HEK293 (cell line): ENCODE measurements at regions not wholly inside any gene's neighbourhood (a gene's known extent, or its start where the extent isn't known, plus 50 kb on each side); places are given as distances from the start of the nearest gene placed in this dataset.

Source experiments
- CTCF ChIA-PET: fragments of 350-600 bp; formaldehyde crosslinking; extraction: SDS; loops from one replicate; lab custom pipeline; 2021; ENCODE audit warnings: antibody characterized with exemption; lab: Yijun Ruan, JAX
- POLR2A ChIA-PET: fragments of 300-600 bp; formaldehyde crosslinking; extraction: SDS; loops from one replicate; lab custom pipeline; 2020; ENCODE audit warnings: antibody characterized with exemption, inconsistent platforms; lab: Yijun Ruan, JAX
- H3K27ac ChIP-seq: fragments of 200-500 bp; sonication (Bioruptor generic); 2 replicates; pipeline ENCODE4 v1.5.1; 2014; ENCODE audit warnings: low read depth, low read length, control low read depth, inconsistent platforms; ENCODE audit errors: extremely low read depth
- H3K36me3 ChIP-seq, 2 experiments: fragments of 200-500 bp in 1 of 2; sonication (Bioruptor generic) in 1 of 2; 1 replicate in 1 of 2; 2 replicates in 1 of 2; pipeline ENCODE4 v1.5.1; 2014 to 2017; ENCODE audit warnings: inconsistent platforms in 2 of 2, low read length in 2 of 2; ENCODE audit not compliant: control insufficient read depth in 2 of 2, insufficient read depth in 1 of 2
- H3K4me1 ChIP-seq: fragments of 200-500 bp; sonication (Bioruptor generic); 2 replicates; pipeline ENCODE4 v1.5.1; 2014; ENCODE audit warnings: mild to moderate bottlenecking, low read length, inconsistent platforms; ENCODE audit not compliant: control insufficient read depth, insufficient read depth
- H3K4me3 ChIP-seq: 2 replicates; pipeline ENCODE4 v1.5.1; 2011; ENCODE audit warnings: low read depth, mild to moderate bottlenecking, control low read depth, low read length, moderate library complexity
- H3K9me3 ChIP-seq: fragments of 200-500 bp; sonication (Bioruptor generic); 2 replicates; pipeline ENCODE4 v1.5.1; 2014; ENCODE audit warnings: low read depth, low read length, inconsistent platforms; ENCODE audit not compliant: control insufficient read depth, insufficient read depth
- HIC1 ChIP-seq: fragments of 450-650 bp; formaldehyde crosslinking; IDR thresholded peaks from 2 replicates; pipeline ENCODE4 v1.5.1; 2016; ENCODE audit warnings: missing biosample characterization, missing genetic modification characterization
- IKZF3 ChIP-seq: fragments of 450-650 bp; IDR thresholded peaks from 2 replicates; pipeline ENCODE4 v1.5.0; 2018; ENCODE audit warnings: missing biosample characterization, mild to moderate bottlenecking, missing genetic modification characterization, moderate library complexity
- OSR2 ChIP-seq: fragments of 450-650 bp; formaldehyde crosslinking; IDR thresholded peaks from 2 replicates; pipeline ENCODE4 v1.5.1; 2016; ENCODE audit warnings: missing biosample characterization, missing genetic modification characterization
- RBAK ChIP-seq: fragments of 450-650 bp; formaldehyde crosslinking; IDR thresholded peaks from 2 replicates; pipeline ENCODE4 v1.5.1; 2016; ENCODE audit warnings: missing biosample characterization, missing genetic modification characterization
- YY2 ChIP-seq: fragments of 450-650 bp; formaldehyde crosslinking; IDR thresholded peaks from 2 replicates; pipeline ENCODE4 v1.5.1; 2016; ENCODE audit warnings: missing biosample characterization, missing genetic modification characterization
- ZBTB21 ChIP-seq: fragments of 450-650 bp; formaldehyde crosslinking; IDR thresholded peaks from 2 replicates; pipeline ENCODE4 v1.5.1; 2017; ENCODE audit warnings: missing biosample characterization, missing genetic modification characterization
- ZFHX2 ChIP-seq: fragments of 450-650 bp; formaldehyde crosslinking; conservative IDR thresholded peaks from 2 replicates; pipeline ENCODE4 v1.5.1; 2016; ENCODE audit warnings: missing biosample characterization, missing genetic modification characterization
- ZIC2 ChIP-seq: fragments of 450-650 bp; formaldehyde crosslinking; IDR thresholded peaks from 2 replicates; pipeline ENCODE4 v1.5.1; 2016; ENCODE audit warnings: missing biosample characterization, missing genetic modification characterization
- ZNF121 ChIP-seq: fragments of 450-650 bp; formaldehyde crosslinking; IDR thresholded peaks from 2 replicates; pipeline ENCODE4 v1.5.1; 2016; ENCODE audit warnings: missing biosample characterization, missing genetic modification characterization
- ZNF133 ChIP-seq: fragments of 450-650 bp; formaldehyde crosslinking; IDR thresholded peaks from 2 replicates; pipeline ENCODE4 v1.5.1; 2016; ENCODE audit warnings: missing biosample characterization, missing genetic modification characterization
- ZNF19 ChIP-seq: fragments of 450-650 bp; formaldehyde crosslinking; IDR thresholded peaks from 2 replicates; pipeline ENCODE4; 2016; ENCODE audit warnings: missing biosample characterization, missing genetic modification characterization, low read depth
- ZNF202 ChIP-seq: fragments of 450-650 bp; formaldehyde crosslinking; IDR thresholded peaks from 2 replicates; pipeline ENCODE4 v1.5.1; 2016; ENCODE audit warnings: missing biosample characterization, missing genetic modification characterization, borderline replicate concordance
- ZNF214 ChIP-seq: fragments of 450-650 bp; formaldehyde crosslinking; IDR thresholded peaks from 2 replicates; pipeline ENCODE4 v1.5.1; 2017; ENCODE audit warnings: missing biosample characterization, mild to moderate bottlenecking, missing genetic modification characterization, borderline replicate concordance
- ZNF223 ChIP-seq: fragments of 450-650 bp; formaldehyde crosslinking; IDR thresholded peaks from 2 replicates; pipeline ENCODE4 v1.5.1; 2016; ENCODE audit warnings: missing biosample characterization, missing genetic modification characterization
- ZNF302 ChIP-seq: fragments of 450-650 bp; formaldehyde crosslinking; IDR thresholded peaks from 2 replicates; pipeline ENCODE4 v1.5.1; 2016; ENCODE audit warnings: missing biosample characterization, missing genetic modification characterization, low read depth
- ZNF324 ChIP-seq: fragments of 450-650 bp; formaldehyde crosslinking; IDR thresholded peaks from 2 replicates; pipeline ENCODE4 v1.5.1; 2016; ENCODE audit warnings: missing biosample characterization, missing genetic modification characterization
- ZNF600 ChIP-seq: fragments of 450-650 bp; formaldehyde crosslinking; IDR thresholded peaks from 2 replicates; pipeline ENCODE4 v1.5.1; 2016; ENCODE audit warnings: missing biosample characterization, missing genetic modification characterization
- ZNF610 ChIP-seq: fragments of 450-650 bp; formaldehyde crosslinking; IDR thresholded peaks from 2 replicates; pipeline ENCODE4 v1.5.1; 2016; ENCODE audit warnings: missing biosample characterization, missing genetic modification characterization, borderline replicate concordance
- ZNF785 ChIP-seq: fragments of 450-650 bp; formaldehyde crosslinking; IDR thresholded peaks from 2 replicates; pipeline ENCODE4 v1.5.1; 2016; ENCODE audit warnings: missing biosample characterization, missing genetic modification characterization
- TF ChIP-seq, protein P1 (sequence below): fragments of 450-650 bp; formaldehyde crosslinking; IDR thresholded peaks from 2 replicates; pipeline ENCODE4 v1.5.1; 2017; ENCODE audit warnings: missing biosample characterization, missing genetic modification characterization
- TF ChIP-seq, protein P2 (sequence below): fragments of 450-650 bp; formaldehyde crosslinking; IDR thresholded peaks from 2 replicates; pipeline ENCODE4 v1.5.1; 2017; ENCODE audit warnings: missing biosample characterization, missing genetic modification characterization
- TF ChIP-seq, protein P3 (sequence below): fragments of 450-650 bp; IDR thresholded peaks from 2 replicates; pipeline ENCODE4 v1.5.1; 2018; ENCODE audit warnings: missing biosample characterization, missing genetic modification characterization

GRCh38 chr17:27968206-27968732, 74.2 kb upstream of the NLK start:
- Histone ChIP-seq H3K4me3 (no peak overlapping the region), H3K36me3 (no peaks in the 10 kb centered on the region), H3K4me1 (peaks cover 3% of the 10 kb centered on the region; the same call in 1 of the 2 replicates), H3K9me3 (no peaks in the 10 kb centered on the region), H3K27ac (no peak overlapping the region)
- CTCF ChIA-PET = interaction anchor here (0.6 kb wide), 1 partner anchor 578 kb away, joined by 3 read pairs; no protein-coding TSS in a partner anchor
- POLR2A ChIA-PET = no interaction called here
- TF ChIP-seq ZIC2 (tag by site-specific recombination) (peak; percentile 86), ZNF133 (tag by site-specific recombination) (no peak)

GRCh38 chr17:27970587-27970986, 71.9 kb upstream of the NLK start:
- no peaks in the 10 kb centered on the region for H3K9me3 ChIP-seq
- H3K4me1 ChIP-seq = no peaks in the 10 kb centered on the region
- TF ChIP-seq ZNF19 (tag by site-specific recombination) (no peak), ZNF785 (no peak), RBAK (tag by site-specific recombination) (no peak), ZFHX2 (tag by site-specific recombination) (no peak), ZNF600 (no peak), OSR2 (tag by site-specific recombination) (no peak), ZNF610 (tag by site-specific recombination) (no peak), YY2 (tag by site-specific recombination) (no peak), ZNF121 (tag by site-specific recombination) (no peak), IKZF3 (tag by site-specific recombination) (no peak), ZBTB21 (no peak), ZNF214 (tag by site-specific recombination) (no peak), ZNF202 (tag by site-specific recombination) (no peak), ZNF324 (tag by site-specific recombination) (no peak), ZNF223 (tag by site-specific recombination) (no peak), HIC1 (no peak), ZNF302 (tag by site-specific recombination) (no peak)
- TF ChIP-seq, protein P1, sequence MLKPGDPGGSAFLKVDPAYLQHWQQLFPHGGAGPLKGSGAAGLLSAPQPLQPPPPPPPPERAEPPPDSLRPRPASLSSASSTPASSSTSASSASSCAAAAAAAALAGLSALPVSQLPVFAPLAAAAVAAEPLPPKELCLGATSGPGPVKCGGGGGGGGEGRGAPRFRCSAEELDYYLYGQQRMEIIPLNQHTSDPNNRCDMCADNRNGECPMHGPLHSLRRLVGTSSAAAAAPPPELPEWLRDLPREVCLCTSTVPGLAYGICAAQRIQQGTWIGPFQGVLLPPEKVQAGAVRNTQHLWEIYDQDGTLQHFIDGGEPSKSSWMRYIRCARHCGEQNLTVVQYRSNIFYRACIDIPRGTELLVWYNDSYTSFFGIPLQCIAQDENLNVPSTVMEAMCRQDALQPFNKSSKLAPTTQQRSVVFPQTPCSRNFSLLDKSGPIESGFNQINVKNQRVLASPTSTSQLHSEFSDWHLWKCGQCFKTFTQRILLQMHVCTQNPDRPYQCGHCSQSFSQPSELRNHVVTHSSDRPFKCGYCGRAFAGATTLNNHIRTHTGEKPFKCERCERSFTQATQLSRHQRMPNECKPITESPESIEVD (tag by site-specific recombination) = no peak
- TF ChIP-seq, protein P2, sequence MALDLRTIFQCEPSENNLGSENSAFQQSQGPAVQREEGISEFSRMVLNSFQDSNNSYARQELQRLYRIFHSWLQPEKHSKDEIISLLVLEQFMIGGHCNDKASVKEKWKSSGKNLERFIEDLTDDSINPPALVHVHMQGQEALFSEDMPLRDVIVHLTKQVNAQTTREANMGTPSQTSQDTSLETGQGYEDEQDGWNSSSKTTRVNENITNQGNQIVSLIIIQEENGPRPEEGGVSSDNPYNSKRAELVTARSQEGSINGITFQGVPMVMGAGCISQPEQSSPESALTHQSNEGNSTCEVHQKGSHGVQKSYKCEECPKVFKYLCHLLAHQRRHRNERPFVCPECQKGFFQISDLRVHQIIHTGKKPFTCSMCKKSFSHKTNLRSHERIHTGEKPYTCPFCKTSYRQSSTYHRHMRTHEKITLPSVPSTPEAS (tag by site-specific recombination) = no peak
- TF ChIP-seq, protein P3, sequence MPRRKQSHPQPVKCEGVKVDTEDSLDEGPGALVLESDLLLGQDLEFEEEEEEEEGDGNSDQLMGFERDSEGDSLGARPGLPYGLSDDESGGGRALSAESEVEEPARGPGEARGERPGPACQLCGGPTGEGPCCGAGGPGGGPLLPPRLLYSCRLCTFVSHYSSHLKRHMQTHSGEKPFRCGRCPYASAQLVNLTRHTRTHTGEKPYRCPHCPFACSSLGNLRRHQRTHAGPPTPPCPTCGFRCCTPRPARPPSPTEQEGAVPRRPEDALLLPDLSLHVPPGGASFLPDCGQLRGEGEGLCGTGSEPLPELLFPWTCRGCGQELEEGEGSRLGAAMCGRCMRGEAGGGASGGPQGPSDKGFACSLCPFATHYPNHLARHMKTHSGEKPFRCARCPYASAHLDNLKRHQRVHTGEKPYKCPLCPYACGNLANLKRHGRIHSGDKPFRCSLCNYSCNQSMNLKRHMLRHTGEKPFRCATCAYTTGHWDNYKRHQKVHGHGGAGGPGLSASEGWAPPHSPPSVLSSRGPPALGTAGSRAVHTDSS = no peak
- POLR2A ChIA-PET = no interaction called here
- H3K27ac ChIP-seq = no peak overlapping the region
- no peaks in the 10 kb centered on the region for H3K36me3 ChIP-seq
- no peak overlapping the region for H3K4me3 ChIP-seq
- CTCF ChIA-PET = no interaction called here
